Fibroblast of pulmonary artery (primary cell): ENCODE measurements at regions not wholly inside any gene's neighbourhood (a gene's known extent, or its start where the extent isn't known, plus 50 kb on each side); places are given as distances from the start of the nearest gene placed in this dataset.

ENCODE experiments used
- DNase-seq: peaks from one replicate; pipeline ENCODE4 v3.0.0-alpha.2; 2010; ENCODE audit warnings: low read depth
- H3K4me3 ChIP-seq: replicated peaks from 2 replicates; pipeline ENCODE4 v1.5.1; 2011; ENCODE audit warnings: low read depth, mild to moderate bottlenecking, control low read depth, low read length, moderate library complexity
- TF ChIP-seq, protein P1 (sequence below): IDR thresholded peaks from 2 replicates; pipeline ENCODE4 v1.5.1; 2011; ENCODE audit warnings: mild to moderate bottlenecking, control low read depth, low read length, inconsistent platforms; ENCODE audit errors: missing control alignments

DNA sequence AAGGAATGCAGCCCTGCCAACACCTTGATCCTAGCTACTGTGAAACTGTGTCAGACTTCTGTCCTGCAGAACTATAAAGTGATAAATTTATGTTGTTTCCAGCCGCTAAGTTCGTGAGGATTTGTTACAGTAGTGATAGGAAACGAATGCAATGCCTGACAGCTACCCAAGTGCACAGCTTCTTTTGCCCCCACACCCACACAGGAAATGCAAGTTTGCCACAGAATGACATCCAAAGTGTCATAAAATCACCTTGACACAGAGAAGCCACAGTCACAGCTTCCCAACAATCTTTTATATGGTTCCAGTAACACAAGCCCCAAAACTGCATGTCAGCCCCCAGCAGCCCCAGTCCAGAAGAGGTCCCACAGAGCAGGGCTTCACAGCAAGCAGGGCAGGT lies 216.9 kb upstream of the S100G start:
- no peak for DNase-seq
- TF ChIP-seq, protein P1, sequence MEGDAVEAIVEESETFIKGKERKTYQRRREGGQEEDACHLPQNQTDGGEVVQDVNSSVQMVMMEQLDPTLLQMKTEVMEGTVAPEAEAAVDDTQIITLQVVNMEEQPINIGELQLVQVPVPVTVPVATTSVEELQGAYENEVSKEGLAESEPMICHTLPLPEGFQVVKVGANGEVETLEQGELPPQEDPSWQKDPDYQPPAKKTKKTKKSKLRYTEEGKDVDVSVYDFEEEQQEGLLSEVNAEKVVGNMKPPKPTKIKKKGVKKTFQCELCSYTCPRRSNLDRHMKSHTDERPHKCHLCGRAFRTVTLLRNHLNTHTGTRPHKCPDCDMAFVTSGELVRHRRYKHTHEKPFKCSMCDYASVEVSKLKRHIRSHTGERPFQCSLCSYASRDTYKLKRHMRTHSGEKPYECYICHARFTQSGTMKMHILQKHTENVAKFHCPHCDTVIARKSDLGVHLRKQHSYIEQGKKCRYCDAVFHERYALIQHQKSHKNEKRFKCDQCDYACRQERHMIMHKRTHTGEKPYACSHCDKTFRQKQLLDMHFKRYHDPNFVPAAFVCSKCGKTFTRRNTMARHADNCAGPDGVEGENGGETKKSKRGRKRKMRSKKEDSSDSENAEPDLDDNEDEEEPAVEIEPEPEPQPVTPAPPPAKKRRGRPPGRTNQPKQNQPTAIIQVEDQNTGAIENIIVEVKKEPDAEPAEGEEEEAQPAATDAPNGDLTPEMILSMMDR = no peak
- H3K4me3 ChIP-seq = no peak overlapping the region

DNA sequence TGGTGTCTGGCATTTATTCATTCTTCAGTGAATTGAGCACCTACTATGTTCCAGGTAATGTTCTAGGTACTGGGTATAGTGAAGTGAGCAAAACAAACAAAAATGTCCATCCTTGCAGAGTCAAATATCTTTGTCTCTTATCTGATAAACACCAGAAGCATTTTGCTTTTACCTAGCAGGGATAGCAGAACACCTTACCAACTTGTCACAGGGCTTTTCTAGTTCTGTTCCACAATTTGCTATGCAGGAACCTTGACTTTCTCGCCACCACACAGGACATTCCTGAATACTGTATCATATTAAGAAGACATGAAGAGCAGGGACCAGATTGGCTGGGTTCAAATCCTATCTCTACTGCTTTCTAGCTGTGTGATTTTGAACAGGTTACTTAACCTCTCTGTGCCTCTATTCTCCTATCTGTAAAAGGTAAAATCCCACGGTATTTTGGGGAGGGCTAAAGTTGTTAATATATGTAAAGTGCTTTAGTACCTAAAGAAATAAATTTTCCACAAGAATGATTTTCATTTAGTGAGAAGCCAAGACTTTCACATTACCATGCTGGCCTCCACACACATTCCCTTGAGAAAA lies 214.5 kb upstream of the S100G start:
- DNase-seq = no peak
- H3K4me3 ChIP-seq = no peak overlapping the region
- TF ChIP-seq, protein P1 = no peak

- TF ChIP-seq, protein P1 = peak; percentile 62
- peak; percentile 74 for DNase-seq
- no peak overlapping the region for H3K4me3 ChIP-seq
These were observed 213.4 kb upstream of the S100G start for GRCh38 chrX:16436348-16437188.

- H3K4me3 ChIP-seq = no peak overlapping the region
- DNase-seq = no peak
- TF ChIP-seq, protein P1 = no peak
These were observed 209.5 kb upstream of the S100G start for GRCh38 chrX:16440446-16440845.

GRCh38 chrX:16444353-16444752 lies 205.6 kb upstream of the S100G start:
- H3K4me3 ChIP-seq = no peak overlapping the region
- TF ChIP-seq, protein P1 = no peak
- DNase-seq = peak; percentile 11

DNA sequence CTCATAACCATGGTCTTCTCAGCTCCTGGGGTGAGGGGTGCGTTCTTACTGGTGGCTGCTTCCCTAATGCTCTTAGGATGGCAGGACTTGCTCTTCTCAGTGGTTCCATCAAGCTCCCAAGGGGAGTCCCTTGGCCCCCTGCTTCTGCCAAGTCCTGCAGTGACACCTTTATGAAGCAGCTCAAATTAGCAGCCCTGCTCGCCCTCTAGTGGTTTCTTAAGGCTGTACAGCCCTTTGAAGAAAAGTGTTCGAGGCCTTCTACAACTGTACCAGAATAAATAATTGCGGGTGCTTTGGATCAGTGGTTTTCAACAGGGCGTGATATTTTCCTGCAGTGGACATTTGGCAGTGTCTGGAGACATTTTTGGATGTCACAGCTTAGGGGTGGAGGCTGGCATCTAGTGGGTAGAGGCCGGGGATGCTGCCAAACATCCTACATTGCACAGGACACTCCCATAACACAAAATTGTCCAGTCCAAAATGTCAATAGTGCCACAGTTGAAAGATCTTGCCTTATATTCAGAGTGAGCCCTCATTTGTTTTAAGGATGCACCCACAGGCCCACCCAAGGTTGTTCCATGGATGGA lies 204.7 kb upstream of the S100G start:
- H3K4me3 ChIP-seq = no peak overlapping the region
- DNase-seq = peak; percentile 22
- TF ChIP-seq, protein P1 = peak; percentile 59
